H9 (cell line): ENCODE measurements at regions not wholly inside any gene's neighbourhood (a gene's known extent, or its start where the extent isn't known, plus 50 kb on each side); places are given as distances from the start of the nearest gene placed in this dataset.

Source experiments
- DNase-seq: peaks from one replicate; pipeline ENCODE4 v3.0.0-alpha.2; 2017
- H2AFZ ChIP-seq: one replicate; pipeline ENCODE4 v1.6.1; 2013; ENCODE audit warnings: mild to moderate bottlenecking, low read length, control low read depth, moderate library complexity
- H2AK5ac ChIP-seq: 2 replicates; pipeline ENCODE4 v1.6.1; 2013; ENCODE audit warnings: low read length, control low read depth, mixed read lengths; ENCODE audit not compliant: insufficient read length
- H2BK120ac ChIP-seq: one replicate; pipeline ENCODE4 v1.6.1; 2013; ENCODE audit warnings: low read depth, mild to moderate bottlenecking, low read length, control low read depth, inconsistent platforms; ENCODE audit not compliant: poor library complexity, severe bottlenecking
- H2BK12ac ChIP-seq: 2 replicates; pipeline ENCODE4 v1.6.1; 2013; ENCODE audit warnings: low read length, control low read depth, mixed read lengths, low read depth; ENCODE audit not compliant: insufficient read length
- H2BK15ac ChIP-seq: 2 replicates; pipeline ENCODE4 v1.6.1; 2013; ENCODE audit warnings: low read depth, low read length, control low read depth
- H2BK20ac ChIP-seq: one replicate; pipeline ENCODE4 v1.6.1; 2013; ENCODE audit warnings: low read depth, mild to moderate bottlenecking, low read length, control low read depth, inconsistent platforms; ENCODE audit not compliant: poor library complexity, severe bottlenecking
- H2BK5ac ChIP-seq: 2 replicates; pipeline ENCODE4 v1.6.1; 2013; ENCODE audit warnings: low read length, control low read depth, mixed read lengths; ENCODE audit not compliant: insufficient read length
- H3K14ac ChIP-seq: 2 replicates; pipeline ENCODE4 v1.6.1; 2013; ENCODE audit warnings: low read length, control low read depth; ENCODE audit not compliant: insufficient read depth
- H3K18ac ChIP-seq: 2 replicates; pipeline ENCODE4 v1.6.1; 2013; ENCODE audit warnings: low read depth, mild to moderate bottlenecking, mixed read lengths, low read length, control low read depth; ENCODE audit not compliant: insufficient read length
- H3K23ac ChIP-seq: 2 replicates; pipeline ENCODE4 v1.6.1; 2013; ENCODE audit warnings: low read length, control low read depth, mixed read lengths, low read depth; ENCODE audit not compliant: insufficient read length
- H3K23me2 ChIP-seq: 2 replicates; pipeline ENCODE4 v1.6.1; 2013; ENCODE audit warnings: low read depth, mild to moderate bottlenecking, mixed read lengths, low read length, control low read depth; ENCODE audit not compliant: insufficient read length, poor library complexity, severe bottlenecking
- H3K27ac ChIP-seq: 2 replicates; pipeline ENCODE4 v1.5.1; 2013; ENCODE audit warnings: low read length, control low read depth, mixed read lengths, low read depth; ENCODE audit not compliant: insufficient read length
- H3K27me3 ChIP-seq: 2 replicates; pipeline ENCODE4 v1.6.1; 2013; ENCODE audit warnings: low read length, control low read depth, inconsistent platforms; ENCODE audit not compliant: insufficient read depth
- H3K4ac ChIP-seq: 2 replicates; pipeline ENCODE4 v1.6.1; 2013; ENCODE audit warnings: low read depth, mild to moderate bottlenecking, control low read depth, inconsistent platforms, low read length, moderate library complexity
- H3K4me1 ChIP-seq: 2 replicates; pipeline ENCODE4 v1.6.1; 2013; ENCODE audit warnings: low read length, control low read depth, inconsistent platforms; ENCODE audit not compliant: insufficient read depth
- H3K4me2 ChIP-seq: 2 replicates; pipeline ENCODE4 v1.6.1; 2013; ENCODE audit warnings: low read length, control low read depth, mixed read lengths; ENCODE audit not compliant: insufficient read length, insufficient read depth
- H3K56ac ChIP-seq: 2 replicates; pipeline ENCODE4 v1.6.1; 2013; ENCODE audit warnings: low read depth, mild to moderate bottlenecking, mixed read lengths, low read length, control low read depth; ENCODE audit not compliant: insufficient read length
- H3K79me1 ChIP-seq: 2 replicates; pipeline ENCODE4 v1.6.1; 2013; ENCODE audit warnings: low read depth, mild to moderate bottlenecking, moderate library complexity, low read length, control low read depth, inconsistent platforms; ENCODE audit not compliant: insufficient read depth, poor library complexity, severe bottlenecking
- H3K79me2 ChIP-seq: 2 replicates; pipeline ENCODE4 v1.6.1; 2013; ENCODE audit warnings: low read length, control low read depth, inconsistent platforms; ENCODE audit not compliant: insufficient read depth
- H3K9ac ChIP-seq: 2 replicates; pipeline ENCODE4 v1.6.1; 2013; ENCODE audit warnings: low read length, control low read depth, mixed read lengths; ENCODE audit not compliant: insufficient read length; ENCODE audit errors: extremely low read depth
- H3K9me3 ChIP-seq: one replicate; pipeline ENCODE4 v1.6.1; 2013; ENCODE audit warnings: low read depth, low read length, inconsistent platforms; ENCODE audit not compliant: control insufficient read depth
- H3T11ph ChIP-seq: one replicate; pipeline ENCODE4 v1.6.1; 2013; ENCODE audit warnings: mild to moderate bottlenecking, low read length, control low read depth, inconsistent platforms
- H4K20me1 ChIP-seq: one replicate; pipeline ENCODE4 v1.6.1; 2013; ENCODE audit not compliant: control insufficient read depth, insufficient read length, insufficient read depth
- H4K5ac ChIP-seq: 2 replicates; pipeline ENCODE4 v1.6.1; 2013; ENCODE audit warnings: low read depth, mild to moderate bottlenecking, mixed read lengths, low read length, control low read depth; ENCODE audit not compliant: insufficient read length
- H4K8ac ChIP-seq: replicated peaks from 2 replicates; pipeline ENCODE4 v1.6.1; 2013; ENCODE audit warnings: low read length, control low read depth, mixed read lengths, low read depth; ENCODE audit not compliant: insufficient read length
- H4K91ac ChIP-seq: 2 replicates; pipeline ENCODE4 v1.6.1; 2013; ENCODE audit warnings: low read depth, mild to moderate bottlenecking, moderate library complexity, mixed read lengths, low read length, control low read depth; ENCODE audit not compliant: insufficient read length
- H3K27ac Mint-ChIP-seq, 3 experiments: 2 replicates in 2 of 3; 3 replicates in 1 of 3; pipeline ENCODE4 v1.8.0; 2020 to 2021; ENCODE audit warnings: mixed read lengths in 3 of 3, mild to moderate bottlenecking in 1 of 3, moderate library complexity in 1 of 3
- H3K27me3 Mint-ChIP-seq: 2 replicates; pipeline ENCODE4 v1.8.0; 2021; ENCODE audit warnings: low read depth, mild to moderate bottlenecking, moderate library complexity, mixed read lengths
- H3K36me3 Mint-ChIP-seq, 3 experiments: 2 replicates in 2 of 3; 3 replicates in 1 of 3; pipeline ENCODE4 v1.8.0; 2020 to 2021; ENCODE audit warnings: low read depth in 3 of 3, mixed read lengths in 3 of 3; ENCODE audit not compliant: insufficient read depth in 1 of 3
- H3K4me1 Mint-ChIP-seq, 2 experiments: 2 replicates each; pipeline ENCODE4 v1.8.0; 2020; ENCODE audit warnings: mixed read lengths in 2 of 2
- H3K4me3 Mint-ChIP-seq, 2 experiments: 2 replicates in 1 of 2; 3 replicates in 1 of 2; pipeline ENCODE4 v1.8.0; 2020 to 2021; ENCODE audit warnings: mild to moderate bottlenecking in 2 of 2, mixed read lengths in 2 of 2, moderate library complexity in 1 of 2
- H3K9me3 Mint-ChIP-seq, 2 experiments: 2 replicates in 1 of 2; 3 replicates in 1 of 2; pipeline ENCODE4 v1.8.0; 2020; ENCODE audit warnings: mild to moderate bottlenecking in 2 of 2, mixed read lengths in 2 of 2, moderate library complexity in 1 of 2
- CTCF ChIP-seq: fragments of 200-600 bp; sonication (generic); conservative IDR thresholded peaks from 3 replicates; pipeline ENCODE4 v1.8.0; 2021; ENCODE audit warnings: antibody characterized with exemption, mild to moderate bottlenecking
- WGBS: extraction: QIAGEN DNeasy Blood & Tissue Kit; methylation state at CpG from one replicate; pipeline ENCODE4 v1.1.7; 2013; ENCODE audit warnings: missing lambda C conversion rate, low lambda C conversion rate, mixed read lengths; ENCODE audit not compliant: insufficient read length; ENCODE audit errors: extremely low coverage; 5-methylcytosine and 5-hydroxymethylcytosine counted together

- H4K5ac ChIP-seq, result no peak overlapping the region
- H4K20me1 ChIP-seq, result no peaks in the 10 kb centered on the region
- H3K18ac ChIP-seq, result no peak overlapping the region
- H3K23me2 ChIP-seq, result no peaks in the 10 kb centered on the region
- Mint-ChIP-seq H3K36me3 (peaks cover 0 to 9% (median 6%) of the 10 kb centered on the region in 3 experiments; a peak in 4 of 7 replicates), H3K27ac (no peak overlapping the region), H3K4me3 (no peak overlapping the region), H3K9me3 (peaks cover 0 to 9% of the 10 kb centered on the region in 2 experiments; a peak in 3 of 5 replicates), H3K4me1 (peaks cover 34 to 42% of the 10 kb centered on the region in 2 experiments), H3K27me3 (peaks cover 32% of the 10 kb centered on the region)
- H4K8ac ChIP-seq, result no peak overlapping the region
- no peak overlapping the region for H2BK20ac ChIP-seq
- H3K4ac ChIP-seq, result no peak overlapping the region
- H2AK5ac ChIP-seq, result no peak overlapping the region
- H2BK15ac ChIP-seq, result no peak overlapping the region
- H3K9ac ChIP-seq, result no peak overlapping the region
- H3K9me3 ChIP-seq, result no peaks in the 10 kb centered on the region
- no peak for DNase-seq
- H4K91ac ChIP-seq, result no peak overlapping the region
- no peaks in the 10 kb centered on the region for H3K79me2 ChIP-seq
- no peak overlapping the region for H3K56ac ChIP-seq
- no peak overlapping the region for H2BK120ac ChIP-seq
- no peaks in the 10 kb centered on the region for H3K79me1 ChIP-seq
- no peak overlapping the region for H2BK12ac ChIP-seq
- H3K23ac ChIP-seq, result no peak overlapping the region
- no peaks in the 10 kb centered on the region for H3K27me3 ChIP-seq
- WGBS, result no CpG with 5 or more reads among the region's 2 CpGs
- H3K4me1 ChIP-seq, result peaks cover 2% of the 10 kb centered on the region; the same call in 1 of the 2 replicates
- H3T11ph ChIP-seq, result no peak overlapping the region
- TF ChIP-seq CTCF, result no peak
- H3K14ac ChIP-seq, result no peak overlapping the region
- no peak overlapping the region for H2BK5ac ChIP-seq
- H3K4me2 ChIP-seq, result no peak overlapping the region
- no peak overlapping the region for H2AFZ ChIP-seq
- H3K27ac ChIP-seq, result no peak overlapping the region
These were observed 221.3 kb downstream of the GXYLT1 start for GRCh38 chr12:41923351-41923750.
